Adrenal gland (tissue), 5 donors: ENCODE measurements at regions not wholly inside any gene's neighbourhood (a gene's known extent, or its start where the extent isn't known, plus 50 kb on each side); places are given as distances from the start of the nearest gene placed in this dataset.

Source experiments
- POLR2A ChIP-seq, 2 donors: fragments of 450-650 bp; IDR thresholded peaks; one replicate each; pipeline ENCODE4 v1.6.1; 2017; ENCODE audit warnings: antibody characterized with exemption in 2 of 2, mild to moderate bottlenecking in 2 of 2, moderate library complexity in 1 of 2
- TF ChIP-seq, protein P1 (sequence below), 6 experiments: fragments of 450-650 bp in 4 of 6; fragments of 200-600 bp in 2 of 6; sonication (generic) in 1 of 6; IDR thresholded peaks; 1 replicate in 5 of 6; 2 replicates in 1 of 6; pipeline versions ENCODE4 v1.5.1 to v1.8.0; 2016 to 2021; ENCODE audit warnings: antibody characterized with exemption in 6 of 6, mild to moderate bottlenecking in 2 of 6, moderate library complexity in 1 of 6
- donor health status: DM: no; HTN: no; CAD: no.

DNA sequence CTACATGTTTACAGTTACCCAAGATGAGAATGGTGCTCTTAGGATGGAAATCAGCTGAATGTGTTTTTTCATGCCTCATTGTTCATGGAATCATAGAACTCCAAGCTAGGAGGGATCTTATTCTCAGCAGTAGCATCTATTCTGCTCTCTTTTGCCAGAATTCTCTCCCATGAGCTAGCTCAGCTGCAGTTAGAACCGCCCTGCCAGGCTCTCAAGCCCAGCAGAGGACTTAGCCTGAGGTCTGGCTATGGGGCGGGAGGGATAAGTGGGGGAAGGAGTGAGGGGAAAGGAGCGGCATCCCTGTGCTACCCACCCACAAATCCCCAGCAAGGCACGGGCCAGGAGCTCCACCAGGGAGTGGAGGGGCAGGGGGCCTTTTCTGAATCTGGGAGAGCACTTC is 120.7 kb upstream of the PLXNA4 start:
- no peak for TF ChIP-seq POLR2A (IDR thresholded peaks at IDR 0.05)
- TF ChIP-seq, protein P1, sequence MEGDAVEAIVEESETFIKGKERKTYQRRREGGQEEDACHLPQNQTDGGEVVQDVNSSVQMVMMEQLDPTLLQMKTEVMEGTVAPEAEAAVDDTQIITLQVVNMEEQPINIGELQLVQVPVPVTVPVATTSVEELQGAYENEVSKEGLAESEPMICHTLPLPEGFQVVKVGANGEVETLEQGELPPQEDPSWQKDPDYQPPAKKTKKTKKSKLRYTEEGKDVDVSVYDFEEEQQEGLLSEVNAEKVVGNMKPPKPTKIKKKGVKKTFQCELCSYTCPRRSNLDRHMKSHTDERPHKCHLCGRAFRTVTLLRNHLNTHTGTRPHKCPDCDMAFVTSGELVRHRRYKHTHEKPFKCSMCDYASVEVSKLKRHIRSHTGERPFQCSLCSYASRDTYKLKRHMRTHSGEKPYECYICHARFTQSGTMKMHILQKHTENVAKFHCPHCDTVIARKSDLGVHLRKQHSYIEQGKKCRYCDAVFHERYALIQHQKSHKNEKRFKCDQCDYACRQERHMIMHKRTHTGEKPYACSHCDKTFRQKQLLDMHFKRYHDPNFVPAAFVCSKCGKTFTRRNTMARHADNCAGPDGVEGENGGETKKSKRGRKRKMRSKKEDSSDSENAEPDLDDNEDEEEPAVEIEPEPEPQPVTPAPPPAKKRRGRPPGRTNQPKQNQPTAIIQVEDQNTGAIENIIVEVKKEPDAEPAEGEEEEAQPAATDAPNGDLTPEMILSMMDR (IDR thresholded peaks at IDR 0.05), result no peak
